ENCODE measurements at regions not wholly inside any gene's neighbourhood (a gene's known extent, or its start where the extent isn't known, plus 50 kb on each side); places are given as distances from the start of the nearest gene placed in this dataset.

GRCh38 chr3:194907811-194908210 lies 222.1 kb downstream of the FAM43A start:
- H3K9me1 ChIP-seq (ENCODE audit: insufficient read depth, low read length) = no peaks in the 10 kb centered on the region
- H3K4me1 ChIP-seq (ENCODE audit: control insufficient read depth, insufficient read depth, low read length) = peaks cover 2% of the 10 kb centered on the region; the same call in 1 of the 2 replicates
- no peak overlapping the region for H2BK15ac ChIP-seq (ENCODE audit: low read depth, low read length)
- CTCF ChIA-PET = no interaction called here
- no peak overlapping the region for H3K18ac ChIP-seq (ENCODE audit: low read depth, low read length)
- no peaks in the 10 kb centered on the region for H3K36me3 ChIP-seq (ENCODE audit: control insufficient read depth, insufficient read depth, low read length)
- H3K4me3 ChIP-seq (ENCODE audit: insufficient read depth, low read depth, low read length) = no peak overlapping the region
- DNase-seq (no peak), ATAC-seq (ENCODE audit: low read depth) (no peak)
- no peak overlapping the region for H3K23ac ChIP-seq (ENCODE audit: low read depth, low read length)
- H2AK5ac ChIP-seq (ENCODE audit: low read depth, low read length) = no peak overlapping the region
- H3K9ac ChIP-seq (ENCODE audit: low read depth, low read length) = no peak overlapping the region
- H2AFZ ChIP-seq (replicated peaks; ENCODE audit: low read length, poor library complexity) = no peak overlapping the region
- no peak overlapping the region for H3K14ac ChIP-seq (replicated peaks; ENCODE audit: low read depth, low read length)
- no peak overlapping the region for H2BK120ac ChIP-seq (ENCODE audit: low read depth, low read length)
- H3K56ac ChIP-seq (ENCODE audit: extremely low read depth, insufficient read depth, low read length) = no peak overlapping the region
- no peak overlapping the region for H4K5ac ChIP-seq (ENCODE audit: low read depth, low read length)
- no peak overlapping the region for H2AK9ac ChIP-seq (replicated peaks; ENCODE audit: low read depth, low read length, poor library complexity)
- H3K9me3 ChIP-seq (ENCODE audit: control insufficient read depth, insufficient read depth, low read length) = no peaks in the 10 kb centered on the region
- H3K27me3 ChIP-seq (ENCODE audit: control insufficient read depth, insufficient read depth, low read length) = peaks cover 22% of the 10 kb centered on the region
- H2BK20ac ChIP-seq (ENCODE audit: low read depth, low read length) = no peak overlapping the region
- no peak overlapping the region for H3K4me2 ChIP-seq (ENCODE audit: low read depth, low read length)
- no peaks in the 10 kb centered on the region for H3K79me1 ChIP-seq (ENCODE audit: low read depth in 1 of 2, low read length in 2 of 2)
- H3K4ac ChIP-seq (ENCODE audit: low read depth, low read length) = no peak overlapping the region
- H4K8ac ChIP-seq (ENCODE audit: low read depth in 2 of 2, low read length in 2 of 2) = no peak overlapping the region
- no peak for TF ChIP-seq MAZ (IDR thresholded peaks at IDR 0.05; ENCODE audit: borderline replicate concordance, low read depth, low read length)
- TF ChIP-seq MAFK (IDR thresholded peaks at IDR 0.05; ENCODE audit: low read depth, low read length) = no peak
- TF ChIP-seq FOS (IDR thresholded peaks at IDR 0.05; ENCODE audit: low read depth, low read length) = no peak
- no peak for TF ChIP-seq BHLHE40 (IDR thresholded peaks at IDR 0.05; ENCODE audit: low read depth, low read length)
- no peak for TF ChIP-seq CTCF (conservative IDR thresholded peaks at IDR 0.05; ENCODE audit: low read depth, low read length)
- no peak for TF ChIP-seq USF2 (IDR thresholded peaks at IDR 0.05; ENCODE audit: low read depth, low read length)
- TF ChIP-seq RAD21 (IDR thresholded peaks at IDR 0.05; ENCODE audit: low read length) = no peak
- no peak for TF ChIP-seq ELK1 (IDR thresholded peaks at IDR 0.05; ENCODE audit: borderline replicate concordance, low read depth, low read length)
- no peak for TF ChIP-seq POLR2A (IDR thresholded peaks at IDR 0.05; ENCODE audit: low read depth, low read length)
- TF ChIP-seq SMC3 (IDR thresholded peaks at IDR 0.05; ENCODE audit: low read depth, low read length) = no peak
- TF ChIP-seq RCOR1 (IDR thresholded peaks at IDR 0.05; ENCODE audit: insufficient replicate concordance, low read length) = no peak
- TF ChIP-seq NFE2L2 (IDR thresholded peaks at IDR 0.05; ENCODE audit: low read depth, low read length) = no peak
- no peak for TF ChIP-seq CEBPB (IDR thresholded peaks at IDR 0.05; ENCODE audit: low read depth, low read length)
- TF ChIP-seq CHD1 (IDR thresholded peaks at IDR 0.05; ENCODE audit: low read depth, low read length) = no peak
- TF ChIP-seq RFX5 (IDR thresholded peaks at IDR 0.05; ENCODE audit: low read depth, low read length) = no peak
- no CpG with 5 or more reads among the region's 5 CpGs for WGBS, 2 experiments (ENCODE audit: extremely low coverage in 2 of 2, insufficient read length in 1 of 2)
- POLR2A ChIA-PET (ENCODE audit: unreplicated experiment) = no interaction called here
- H3K27ac ChIP-seq (ENCODE audit: insufficient read depth, low read length) = no peak overlapping the region
- H4K20me1 ChIP-seq (ENCODE audit: insufficient read depth, low read length) = no peaks in the 10 kb centered on the region
- intact Hi-C loops (cut with micrococcal nuclease) = no loop called here
- no peak overlapping the region for H2BK5ac ChIP-seq (ENCODE audit: low read depth, low read length, poor library complexity, severe bottlenecking)
- dilution Hi-C loops (cut with HindIII; ENCODE audit: low sequenced_read_pairs, unreplicated experiment) = no loop called here
- in situ Hi-C loops (cut with MboI; ENCODE audit: low sequenced_read_pairs) = no loop called here
- BruUV-seq (replicated peaks) = no TSS peak
- no peak overlapping the region for H4K91ac ChIP-seq (ENCODE audit: insufficient read depth, low read depth, low read length)

Measured in IMR-90 (cell line).